Tibial nerve (tissue), 4 donors: ENCODE measurements at regions not wholly inside any gene's neighbourhood (a gene's known extent, or its start where the extent isn't known, plus 50 kb on each side); places are given as distances from the start of the nearest gene placed in this dataset.

Experiments used
- DNase-seq, 2 donors: peaks; one replicate each; pipeline ENCODE4 v3.0.0-alpha.2; 2019; ENCODE audit warnings: low spot score in 2 of 2
- H3K27ac ChIP-seq, 4 donors: fragments of 200-600 bp; sonication (generic) in 3 of 4; one replicate each; pipeline ENCODE4 v1.5.1; 2017 to 2019; ENCODE audit warnings: mild to moderate bottlenecking in 1 of 4
- H3K27me3 ChIP-seq, 2 donors: fragments of 200-600 bp; sonication (generic) in 1 of 2; one replicate each; pipeline versions ENCODE4 v1.5.1 to v1.6.0; 2017 to 2019
- H3K36me3 ChIP-seq, 3 donors: fragments of 200-600 bp; sonication (generic); one replicate each; pipeline ENCODE4 v1.5.1; 2018 to 2019
- H3K4me1 ChIP-seq, 4 donors: fragments of 200-600 bp; sonication (generic) in 3 of 4; one replicate each; pipeline ENCODE4 v1.5.1; 2017 to 2019
- H3K4me3 ChIP-seq, 4 donors: fragments of 200-600 bp; sonication (generic) in 3 of 4; one replicate each; pipeline ENCODE4 v1.5.1; 2017 to 2019; ENCODE audit warnings: mild to moderate bottlenecking in 1 of 4, moderate library complexity in 1 of 4
- H3K9me3 ChIP-seq, 4 donors: fragments of 200-600 bp; sonication (generic) in 3 of 4; one replicate each; pipeline ENCODE4 v1.5.1; 2017 to 2019
- EP300 ChIP-seq, 2 donors: sonication (generic); formaldehyde crosslinking; IDR thresholded peaks; one replicate each; pipeline ENCODE4 v1.6.1; 2017; ENCODE audit warnings: antibody characterized with exemption in 2 of 2, mild to moderate bottlenecking in 1 of 2
- POLR2A ChIP-seq, 2 donors: fragments of 450-650 bp; IDR thresholded peaks; one replicate each; pipeline ENCODE4 v1.6.1; 2017; ENCODE audit warnings: antibody characterized with exemption in 2 of 2, mild to moderate bottlenecking in 2 of 2, moderate library complexity in 2 of 2
- WGBS, 2 donors: methylation state at CpG; one replicate each; pipeline ENCODE4 v1.1.5; 2018; 5-methylcytosine and 5-hydroxymethylcytosine counted together
- TF ChIP-seq, protein P1 (sequence below), 5 experiments: fragments of 200-600 bp in 3 of 5; fragments of 450-650 bp in 2 of 5; sonication (generic) in 3 of 5; IDR thresholded peaks; one replicate each; pipeline ENCODE4 v1.5.1; 2016 to 2019; ENCODE audit warnings: antibody characterized with exemption in 5 of 5, mild to moderate bottlenecking in 3 of 5, moderate library complexity in 2 of 5

DNA sequence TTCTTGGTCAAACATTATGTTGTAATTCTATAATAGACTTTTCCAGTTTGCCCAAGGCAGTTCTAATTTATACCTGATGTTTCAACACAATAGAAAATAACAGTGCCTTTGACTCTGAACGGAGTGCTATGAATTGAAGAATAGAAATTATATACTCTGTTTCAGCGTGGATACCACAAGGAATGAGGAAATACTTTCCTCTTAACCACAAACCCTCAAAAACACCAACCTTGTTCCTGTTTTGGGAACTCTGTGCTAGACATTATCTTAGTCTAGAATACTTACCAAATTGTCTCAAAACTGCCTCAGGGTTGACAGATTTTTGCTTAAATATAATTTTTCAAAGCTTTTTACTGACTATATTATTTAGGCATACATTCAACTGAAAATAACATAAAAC, 1629.3 kb downstream of the MRPL39 start:
- Histone ChIP-seq H3K9me3 (no peaks in the 10 kb centered on the region), H3K36me3 (no peaks in the 10 kb centered on the region)

DNA sequence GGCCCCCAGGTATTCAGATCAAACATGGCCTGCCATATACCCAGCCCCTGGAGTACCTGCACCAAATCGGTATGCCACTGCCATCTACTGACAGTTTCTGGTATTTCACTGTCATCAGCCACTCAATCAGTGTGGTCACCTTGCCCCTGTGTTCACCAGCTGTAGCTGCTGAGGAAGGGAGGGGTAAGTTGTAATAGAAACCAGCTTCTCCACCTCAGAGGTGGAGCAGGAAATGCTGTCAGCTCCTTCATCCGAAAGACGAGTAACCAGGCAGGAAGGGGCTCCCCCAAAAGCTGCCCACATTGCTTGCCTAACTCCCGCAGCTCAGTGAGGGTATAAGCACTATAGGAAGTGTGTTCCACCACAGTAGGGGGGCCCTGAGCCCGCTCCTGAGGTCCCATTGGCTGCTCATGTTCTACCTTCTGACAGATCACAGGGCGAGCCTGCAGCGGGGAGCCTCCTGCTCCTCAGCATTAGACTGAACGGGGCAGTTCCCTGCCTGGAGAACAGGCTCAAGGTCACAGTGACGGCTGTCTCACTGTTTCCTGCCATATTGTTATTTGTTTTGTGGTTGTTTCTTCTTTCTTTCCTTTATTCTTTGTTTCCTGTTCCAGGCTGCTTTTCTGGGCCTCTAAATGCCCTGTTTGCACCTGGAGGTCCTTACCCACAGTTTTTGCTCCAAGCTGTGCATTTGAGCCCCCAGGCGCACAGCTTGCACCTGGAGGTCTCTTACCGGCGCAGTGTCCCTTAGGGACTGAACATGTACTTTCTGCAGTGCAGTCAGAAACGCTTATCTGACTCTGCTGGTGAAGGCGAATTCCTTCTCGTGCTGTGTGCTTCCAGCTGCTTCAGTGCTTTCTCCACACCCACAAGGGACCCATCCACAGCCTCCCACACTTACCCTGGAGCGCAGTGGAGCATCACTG, 1638.3 kb downstream of the MRPL39 start:
- TF ChIP-seq, protein P1, sequence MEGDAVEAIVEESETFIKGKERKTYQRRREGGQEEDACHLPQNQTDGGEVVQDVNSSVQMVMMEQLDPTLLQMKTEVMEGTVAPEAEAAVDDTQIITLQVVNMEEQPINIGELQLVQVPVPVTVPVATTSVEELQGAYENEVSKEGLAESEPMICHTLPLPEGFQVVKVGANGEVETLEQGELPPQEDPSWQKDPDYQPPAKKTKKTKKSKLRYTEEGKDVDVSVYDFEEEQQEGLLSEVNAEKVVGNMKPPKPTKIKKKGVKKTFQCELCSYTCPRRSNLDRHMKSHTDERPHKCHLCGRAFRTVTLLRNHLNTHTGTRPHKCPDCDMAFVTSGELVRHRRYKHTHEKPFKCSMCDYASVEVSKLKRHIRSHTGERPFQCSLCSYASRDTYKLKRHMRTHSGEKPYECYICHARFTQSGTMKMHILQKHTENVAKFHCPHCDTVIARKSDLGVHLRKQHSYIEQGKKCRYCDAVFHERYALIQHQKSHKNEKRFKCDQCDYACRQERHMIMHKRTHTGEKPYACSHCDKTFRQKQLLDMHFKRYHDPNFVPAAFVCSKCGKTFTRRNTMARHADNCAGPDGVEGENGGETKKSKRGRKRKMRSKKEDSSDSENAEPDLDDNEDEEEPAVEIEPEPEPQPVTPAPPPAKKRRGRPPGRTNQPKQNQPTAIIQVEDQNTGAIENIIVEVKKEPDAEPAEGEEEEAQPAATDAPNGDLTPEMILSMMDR (IDR thresholded peaks at IDR 0.05) = peak in 2 of 5 experiments; percentile 29 to 40
- no peak for TF ChIP-seq EP300 (IDR thresholded peaks at IDR 0.05)
- TF ChIP-seq POLR2A (IDR thresholded peaks at IDR 0.05) = no peak
- DNase-seq = peak in 1 of 2 donors; percentile 61
- H3K27me3 ChIP-seq = no peaks in the 10 kb centered on the region

More for the DNA sequence above, 1629.3 kb downstream of the MRPL39 start:
- Histone ChIP-seq H3K4me1 (no peaks in the 10 kb centered on the region), H3K27me3 (no peaks in the 10 kb centered on the region), H3K4me3 (no peak overlapping the region), H3K27ac (no peak overlapping the region)
- no peak for DNase-seq
- 58 to 67% methylated on average over 2 of the region's 2 CpGs for WGBS, 2 donors
- no peak for TF ChIP-seq EP300 (IDR thresholded peaks at IDR 0.05)
- TF ChIP-seq POLR2A (IDR thresholded peaks at IDR 0.05) = no peak
- TF ChIP-seq, protein P1 (IDR thresholded peaks at IDR 0.05) = no peak

DNA sequence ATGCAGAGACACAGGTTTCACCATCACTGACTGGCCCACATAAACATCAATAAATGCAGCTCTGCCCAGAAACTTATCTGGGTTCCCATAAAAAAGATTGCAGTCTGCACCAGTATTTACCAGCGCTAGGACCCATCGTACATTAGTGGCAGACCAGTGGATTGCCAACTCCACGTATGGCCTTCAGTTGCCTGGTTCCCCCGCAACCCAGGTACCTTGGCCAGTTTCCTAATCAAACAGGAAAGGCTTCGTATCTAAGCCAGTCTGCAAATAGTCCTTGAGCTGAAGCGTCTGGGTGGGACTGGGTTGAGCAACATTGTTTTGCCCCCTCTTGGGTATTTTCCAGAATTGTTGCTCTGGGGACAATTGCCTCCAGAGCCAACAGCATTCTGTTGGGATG, 1639.3 kb downstream of the MRPL39 start:
- 80 to 88% methylated on average over 6 of the region's 6 CpGs for WGBS, 2 donors
- Histone ChIP-seq H3K9me3 (no peaks in the 10 kb centered on the region), H3K27me3 (no peaks in the 10 kb centered on the region), H3K4me1 (no peaks in the 10 kb centered on the region), H3K4me3 (no peak overlapping the region), H3K36me3 (no peaks in the 10 kb centered on the region), H3K27ac (no peak overlapping the region)
- TF ChIP-seq, protein P1 (IDR thresholded peaks at IDR 0.05) = no peak
- TF ChIP-seq POLR2A (IDR thresholded peaks at IDR 0.05) = no peak
- TF ChIP-seq EP300 (IDR thresholded peaks at IDR 0.05) = no peak
- no peak for DNase-seq

More for the DNA sequence above, 1638.3 kb downstream of the MRPL39 start:
- WGBS, 2 donors = 46 to 57% methylated on average over 16 of the region's 16 CpGs
- no peak overlapping the region for H3K27ac ChIP-seq
- no peaks in the 10 kb centered on the region for H3K36me3 ChIP-seq
- H3K4me3 ChIP-seq = no peak overlapping the region
- no peaks in the 10 kb centered on the region for H3K9me3 ChIP-seq
- no peaks in the 10 kb centered on the region for H3K4me1 ChIP-seq

DNA sequence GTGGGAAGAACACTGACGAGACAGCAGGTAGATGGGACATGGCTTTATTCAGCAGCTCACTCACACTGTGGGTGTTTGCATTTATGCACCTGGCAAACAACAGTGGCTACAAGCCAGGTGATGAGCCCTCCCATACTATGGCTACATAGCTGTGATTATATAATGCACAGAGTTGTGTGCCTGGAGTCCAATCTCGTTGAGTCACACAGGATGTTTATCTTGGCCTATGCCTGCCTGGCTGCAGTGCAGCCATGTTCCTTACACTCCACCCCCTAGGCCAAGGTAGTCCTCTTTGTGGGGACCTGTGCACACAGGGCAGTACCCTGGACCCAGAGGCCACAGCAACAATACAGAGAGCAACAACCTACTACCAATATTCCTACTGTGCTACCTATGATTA, 1643.8 kb downstream of the MRPL39 start:
- DNase-seq = no peak
- H3K9me3 ChIP-seq = no peaks in the 10 kb centered on the region
- WGBS, 2 donors = 50 to 51% methylated on average over 2 of the region's 2 CpGs
- H3K36me3 ChIP-seq = no peaks in the 10 kb centered on the region
- no peaks in the 10 kb centered on the region for H3K27me3 ChIP-seq
- H3K4me1 ChIP-seq = no peaks in the 10 kb centered on the region
- no peak overlapping the region for H3K4me3 ChIP-seq
- TF ChIP-seq, protein P1 (IDR thresholded peaks at IDR 0.05) = no peak
- TF ChIP-seq EP300 (IDR thresholded peaks at IDR 0.05) (no peak), POLR2A (IDR thresholded peaks at IDR 0.05) (no peak)
- no peak overlapping the region for H3K27ac ChIP-seq

DNA sequence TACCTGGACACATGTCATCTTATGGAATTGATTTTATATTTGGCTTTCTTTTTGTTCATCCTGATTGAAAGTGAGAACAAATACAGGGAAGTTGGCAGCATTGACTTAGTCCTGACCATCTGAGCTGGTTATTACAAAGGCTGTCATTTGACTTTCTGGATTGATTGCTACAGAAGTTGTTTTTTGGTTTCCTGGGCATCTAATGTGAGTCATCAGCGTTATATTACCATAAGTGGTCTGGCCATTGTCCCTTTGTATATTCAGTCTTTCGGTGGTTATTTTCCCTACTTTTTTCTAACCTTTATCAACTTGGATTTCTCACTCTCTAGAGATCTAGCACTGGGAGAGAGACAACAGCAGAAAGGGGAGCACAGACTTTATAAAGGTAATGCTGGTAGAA, 1646.5 kb downstream of the MRPL39 start:
- Histone ChIP-seq H3K4me3 (no peak overlapping the region), H3K4me1 (no peaks in the 10 kb centered on the region), H3K36me3 (no peaks in the 10 kb centered on the region), H3K27ac (no peak overlapping the region), H3K9me3 (no peaks in the 10 kb centered on the region), H3K27me3 (no peaks in the 10 kb centered on the region)
- no peak for DNase-seq
- TF ChIP-seq POLR2A (IDR thresholded peaks at IDR 0.05) = no peak
- TF ChIP-seq, protein P1 (IDR thresholded peaks at IDR 0.05) = no peak
- TF ChIP-seq EP300 (IDR thresholded peaks at IDR 0.05) = no peak
- 70 to 81% methylated on average over 2 of the region's 2 CpGs for WGBS, 2 donors
